WTC11 (cell line): ENCODE measurements at regions not wholly inside any gene's neighbourhood (a gene's known extent, or its start where the extent isn't known, plus 50 kb on each side); places are given as distances from the start of the nearest gene placed in this dataset.

ENCODE experiments used
- ATAC-seq: fragments of 200-7000 bp; cut with Tn5 transposase; 2 replicates; pipeline ENCODE4 v1.10.0; 2021; ENCODE audit warnings: mild to moderate bottlenecking, moderate library complexity
- CTCF ChIA-PET: fragments of 300-600 bp; sonication (Branson Sonifier 250); formaldehyde crosslinking; loops from one replicate; lab custom pipeline; 2021; ENCODE audit warnings: antibody characterized with exemption; lab: Charles Lee
- POLR2A ChIA-PET: fragments of 350-600 bp; sonication (Branson Sonifier 250); formaldehyde crosslinking; loops from one replicate; lab custom pipeline; 2021; ENCODE audit warnings: antibody characterized with exemption; lab: Charles Lee
- DNase-seq: peaks from one replicate; pipeline ENCODE4 v3.0.0; 2021; ENCODE audit warnings: low spot score
- H3K27ac Mint-ChIP-seq: 2 replicates; pipeline ENCODE4 v1.8.0; 2021; ENCODE audit warnings: mixed read lengths
- H3K27me3 Mint-ChIP-seq: 2 replicates; pipeline ENCODE4 v1.8.0; 2021; ENCODE audit warnings: low read depth, mild to moderate bottlenecking, moderate library complexity, mixed read lengths
- H3K36me3 Mint-ChIP-seq: 2 replicates; pipeline ENCODE4 v1.8.0; 2021; ENCODE audit warnings: mixed read lengths
- H3K4me1 Mint-ChIP-seq: 2 replicates; pipeline ENCODE4 v1.8.0; 2022; ENCODE audit warnings: mixed read lengths
- H3K4me3 Mint-ChIP-seq: 2 replicates; pipeline ENCODE4 v1.8.0; 2021; ENCODE audit warnings: mild to moderate bottlenecking, moderate library complexity, mixed read lengths
- H3K9me3 Mint-ChIP-seq: 2 replicates; pipeline ENCODE4 v1.8.0; 2021; ENCODE audit warnings: mixed read lengths
- ATF1 ChIP-seq: sonication (generic); formaldehyde crosslinking; IDR thresholded peaks from 2 replicates; pipeline ENCODE4 v1.8.1; 2023; ENCODE audit warnings: mild to moderate bottlenecking, moderate library complexity, missing genetic modification reagents
- ATF2 ChIP-seq: sonication (generic); formaldehyde crosslinking; IDR thresholded peaks from 2 replicates; pipeline ENCODE4 v1.8.1; 2022; ENCODE audit warnings: low read depth, missing genetic modification reagents, borderline replicate concordance
- CREM ChIP-seq: sonication (generic); formaldehyde crosslinking; IDR thresholded peaks from 2 replicates; pipeline ENCODE4 v1.8.1; 2022; ENCODE audit warnings: mild to moderate bottlenecking, missing genetic modification reagents, moderate library complexity
- FOXJ3 ChIP-seq: sonication (generic); formaldehyde crosslinking; IDR thresholded peaks from 2 replicates; pipeline ENCODE4 v1.9.0; 2021; ENCODE audit warnings: missing genetic modification reagents, mild to moderate bottlenecking, borderline replicate concordance
- HMGXB4 ChIP-seq: sonication (generic); formaldehyde crosslinking; IDR thresholded peaks from 2 replicates; pipeline ENCODE4 v1.8.1; 2023; ENCODE audit warnings: mild to moderate bottlenecking, moderate library complexity, missing genetic modification reagents
- MLX ChIP-seq: sonication (generic); formaldehyde crosslinking; IDR thresholded peaks from 2 replicates; pipeline ENCODE4 v1.8.1; 2023; ENCODE audit warnings: mild to moderate bottlenecking, missing genetic modification reagents, moderate library complexity
- MXD4 ChIP-seq: fragments of 250-450 bp; sonication (Bioruptor Pico); IDR thresholded peaks from 2 replicates; pipeline ENCODE4 v1.8.0; 2021; ENCODE audit warnings: mild to moderate bottlenecking, moderate library complexity, borderline replicate concordance
- NFYB ChIP-seq: sonication (generic); formaldehyde crosslinking; conservative IDR thresholded peaks from 2 replicates; pipeline ENCODE4 v1.8.0; 2022; ENCODE audit warnings: low read depth, missing genetic modification reagents
- PRDM15 ChIP-seq: sonication (generic); formaldehyde crosslinking; IDR thresholded peaks from 2 replicates; pipeline ENCODE4 v1.8.0; 2022; ENCODE audit warnings: missing genetic modification reagents
- USF1 ChIP-seq: sonication (generic); formaldehyde crosslinking; IDR thresholded peaks from 2 replicates; pipeline ENCODE4 v1.8.0; 2022; ENCODE audit warnings: mild to moderate bottlenecking, missing genetic modification reagents
- ZBTB21 ChIP-seq: sonication (generic); formaldehyde crosslinking; IDR thresholded peaks from 2 replicates; pipeline ENCODE4 v1.8.1; 2023; ENCODE audit warnings: mild to moderate bottlenecking, missing genetic modification reagents, borderline replicate concordance
- ZMAT4 ChIP-seq: fragments of 250-450 bp; sonication (Bioruptor Pico); IDR thresholded peaks from 2 replicates; pipeline ENCODE4 v1.9.0; 2021; ENCODE audit warnings: mild to moderate bottlenecking
- ZNF671 ChIP-seq: fragments of 250-450 bp; sonication (Bioruptor Pico); IDR thresholded peaks from 2 replicates; pipeline ENCODE4 v1.8.0; 2021; ENCODE audit warnings: mild to moderate bottlenecking

- Mint-ChIP-seq H3K4me3 (no peak overlapping the region), H3K9me3 (peaks cover 4% of the 10 kb centered on the region; the same call in 1 of the 2 replicates), H3K4me1 (peaks cover 25% of the 10 kb centered on the region), H3K36me3 (no peaks in the 10 kb centered on the region), H3K27ac (no peak overlapping the region), H3K27me3 (peaks cover 38% of the 10 kb centered on the region)
- POLR2A ChIA-PET: no interaction called here
- no peak for TF ChIP-seq ZNF671 (CRISPR knock-in tag)
- TF ChIP-seq FOXJ3: no peak
- no peak for TF ChIP-seq MXD4 (CRISPR knock-in tag)
- no peak for TF ChIP-seq NFYB (CRISPR knock-in tag)
- TF ChIP-seq USF1 (CRISPR knock-in tag): no peak
- no peak for TF ChIP-seq PRDM15 (CRISPR knock-in tag)
- no peak for TF ChIP-seq ZMAT4 (CRISPR knock-in tag)
- TF ChIP-seq MLX (CRISPR knock-in tag): no peak
- DNase-seq (no peak), ATAC-seq (no peak)
- CTCF ChIA-PET: no interaction called here
Observed at GRCh38 chr14:101219896-101220703, 316.6 kb upstream of the RTL1 start.

GRCh38 chr14:101220921-101221510 lies 317.5 kb upstream of the RTL1 start:
- no peak for DNase-seq
- H3K27ac Mint-ChIP-seq: no peak overlapping the region
- H3K4me1 Mint-ChIP-seq: peaks cover 25% of the 10 kb centered on the region
- CTCF ChIA-PET: no interaction called here
- no peaks in the 10 kb centered on the region for H3K36me3 Mint-ChIP-seq
- POLR2A ChIA-PET: no interaction called here
- TF ChIP-seq ATF1 (CRISPR knock-in tag) (no peak), CREM (CRISPR knock-in tag) (no peak), ZBTB21 (CRISPR knock-in tag) (no peak), NFYB (CRISPR knock-in tag) (no peak), ATF2 (CRISPR knock-in tag) (no peak), HMGXB4 (CRISPR knock-in tag) (no peak)
- TF ChIP-seq, all 79 proteins: peak for 0
- Mint-ChIP-seq H3K27me3 (peaks cover 38% of the 10 kb centered on the region), H3K4me3 (no peak overlapping the region), H3K9me3 (no peaks in the 10 kb centered on the region; the same call in 1 of the 2 replicates)
- ATAC-seq: no peak
